CD4-positive, alpha-beta T cell treated with Interleukin-17A for 4 hours (primary cell): ENCODE measurements at regions not wholly inside any gene's neighbourhood (a gene's known extent, or its start where the extent isn't known, plus 50 kb on each side); places are given as distances from the start of the nearest gene placed in this dataset.

Experiments used
- DNase-seq: peaks from one replicate; pipeline ENCODE4 v3.0.0-alpha.2; 2020; ENCODE audit warnings: mixed read lengths

GRCh38 chr6:141033101-141033500 is 1099.6 kb upstream of the GJE1 start:
- DNase-seq = no peak

- no peak for DNase-seq
Measured at GRCh38 chr6:141029908-141030307, 1102.8 kb upstream of the GJE1 start.

- DNase-seq = no peak
Measured at GRCh38 chr6:141028791-141029280, 1103.9 kb upstream of the GJE1 start.

- DNase-seq = no peak
Measured at GRCh38 chr6:141026504-141026903, 1106.2 kb upstream of the GJE1 start.

GRCh38 chr6:141024526-141024925 is 1108.2 kb upstream of the GJE1 start:
- no peak for DNase-seq

GRCh38 chr6:141017941-141018340 is 1114.8 kb upstream of the GJE1 start:
- DNase-seq = no peak

- DNase-seq = no peak
Measured at GRCh38 chr6:141000917-141001316, 1131.8 kb upstream of the GJE1 start.

GRCh38 chr6:140993515-140993914 is 1139.2 kb upstream of the GJE1 start:
- no peak for DNase-seq

GRCh38 chr6:140992678-140993077 is 1140.0 kb upstream of the GJE1 start:
- no peak for DNase-seq

- no peak for DNase-seq
Measured at GRCh38 chr6:140988780-140989179, 1143.9 kb upstream of the GJE1 start.

- no peak for DNase-seq
Measured at GRCh38 chr6:140987364-140988155, 1145.2 kb upstream of the GJE1 start.

- DNase-seq = no peak
Measured at GRCh38 chr6:140985679-140986275, 1146.9 kb upstream of the GJE1 start.

GRCh38 chr6:140980265-140980887 is 1152.3 kb upstream of the GJE1 start:
- no peak for DNase-seq

GRCh38 chr6:140979642-140980091 is 1153.1 kb upstream of the GJE1 start:
- DNase-seq = no peak

- DNase-seq = no peak
Measured at GRCh38 chr6:140977403-140977802, 1155.3 kb upstream of the GJE1 start.

- DNase-seq = no peak
Measured at GRCh38 chr6:140976806-140977205, 1155.9 kb upstream of the GJE1 start.

GRCh38 chr6:140970485-140970884 is 1162.2 kb upstream of the GJE1 start:
- no peak for DNase-seq

- no peak for DNase-seq
Measured at GRCh38 chr6:140968062-140968461, 1164.7 kb upstream of the GJE1 start.

GRCh38 chr6:140966676-140967075 is 1166.0 kb upstream of the GJE1 start:
- no peak for DNase-seq

GRCh38 chr6:140960566-140960965 is 1172.2 kb upstream of the GJE1 start:
- no peak for DNase-seq

GRCh38 chr6:140957386-140957785 is 1175.3 kb upstream of the GJE1 start:
- no peak for DNase-seq

- DNase-seq = no peak
Measured at GRCh38 chr6:140956571-140957369, 1176.0 kb upstream of the GJE1 start.
